ENCODE measurements at regions not wholly inside any gene's neighbourhood (a gene's known extent, or its start where the extent isn't known, plus 50 kb on each side); places are given as distances from the start of the nearest gene placed in this dataset.

DNA sequence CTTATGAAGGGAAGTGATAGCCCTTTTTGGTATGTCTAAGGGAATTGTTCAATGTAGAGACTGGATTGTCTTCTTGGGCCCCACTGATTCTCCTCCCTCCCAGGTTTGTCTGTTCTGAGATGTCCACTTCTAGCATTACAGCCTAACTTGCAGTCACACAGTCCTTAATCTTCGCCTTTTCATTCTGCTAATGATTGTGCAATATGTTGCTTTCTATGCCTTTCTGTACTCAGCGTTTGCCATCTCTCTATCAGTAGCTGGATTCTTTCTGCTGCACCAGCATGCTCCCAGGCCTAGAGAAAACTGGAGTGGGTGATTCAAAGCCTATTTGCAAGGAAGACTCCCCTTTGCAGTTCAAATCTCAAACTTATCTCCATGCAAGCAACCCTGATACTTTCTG, 307.5 kb upstream of the DACH1 start (continued):
- no peak for TF ChIP-seq MXI1 (IDR thresholded peaks at IDR 0.05; ENCODE audit: low read depth, low read length)
- no peak for TF ChIP-seq ETV6 (conservative IDR thresholded peaks at IDR 0.05 in 1 of 2, IDR thresholded peaks at IDR 0.05 in 1 of 2; ENCODE audit: borderline replicate concordance in 1 of 2, low read depth in 1 of 2)

DNA sequence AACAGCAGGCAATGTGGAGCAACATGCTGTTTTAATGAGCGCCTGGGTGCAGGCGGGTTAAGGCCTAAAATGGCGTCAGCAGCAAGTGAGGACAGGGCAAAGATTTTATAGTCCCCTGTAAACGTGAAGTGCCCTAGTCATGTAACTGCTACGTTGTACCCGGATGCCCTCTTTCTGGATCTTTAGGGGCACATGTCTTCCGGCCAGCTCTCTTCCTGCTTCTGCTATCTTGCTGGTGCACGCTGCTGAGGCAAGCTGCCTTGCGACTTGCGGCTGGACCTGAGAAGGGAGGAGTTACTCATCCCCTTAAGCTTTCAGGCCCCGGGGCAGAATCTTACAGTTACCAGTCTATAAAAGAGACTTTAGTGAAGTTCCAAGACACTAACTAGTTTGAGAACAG, 303.6 kb upstream of the DACH1 start:
- no peak overlapping the region for H3K4me3 ChIP-seq
- H4K20me1 ChIP-seq (ENCODE audit: control insufficient read depth, insufficient read depth), result no peaks in the 10 kb centered on the region
- no peak overlapping the region for H2AFZ ChIP-seq (ENCODE audit: control insufficient read depth, low read depth, low read length)
- no peaks in the 10 kb centered on the region for H3K9me3 ChIP-seq (replicated peaks; ENCODE audit: control insufficient read depth, insufficient read depth, low read length)
- ChIA-PET SMC1A (ENCODE audit: uncharacterized antibody, unreplicated experiment) (no interaction called here), POLR2A (no interaction called here), CTCF (no interaction called here), RAD21 (ENCODE audit: unreplicated experiment) (no interaction called here)
- intact Hi-C loops (cut with micrococcal nuclease; ENCODE audit: unreplicated experiment) (no loop called here), in situ Hi-C loops (cut with MboI) (no loop called here)
- TF ChIP-seq EZH2 (IDR thresholded peaks at IDR 0.05; ENCODE audit: borderline replicate concordance, control insufficient read depth, low read depth, low read length) (no peak), CHD2 (IDR thresholded peaks at IDR 0.05; ENCODE audit: borderline replicate concordance, low read depth, low read length) (no peak), NFIC (IDR thresholded peaks at IDR 0.05; ENCODE audit: low read depth, low read length) (no peak), NFXL1 (IDR thresholded peaks at IDR 0.05; ENCODE audit: borderline replicate concordance) (no peak), PML (IDR thresholded peaks at IDR 0.05; ENCODE audit: low read length) (no peak), POU2F2 (IDR thresholded peaks at IDR 0.05; ENCODE audit: borderline replicate concordance, low read depth, low read length) (no peak), BCL11A (IDR thresholded peaks at IDR 0.05; ENCODE audit: low read depth, low read length) (no peak), SMARCA5 (IDR thresholded peaks at IDR 0.05) (no peak), MXI1 (IDR thresholded peaks at IDR 0.05; ENCODE audit: low read depth, low read length) (no peak), ZZZ3 (IDR thresholded peaks at IDR 0.05; ENCODE audit: control insufficient read depth, insufficient read length, low read depth) (no peak), BHLHE40 (IDR thresholded peaks at IDR 0.05; ENCODE audit: borderline replicate concordance in 1 of 2, low read depth in 2 of 2, low read length in 1 of 2) (no peak), EGR1 (IDR thresholded peaks at IDR 0.05; ENCODE audit: borderline replicate concordance in 1 of 2, low read depth in 2 of 2, low read length in 2 of 2) (no peak), RELA (IDR thresholded peaks at IDR 0.05; ENCODE audit: borderline replicate concordance, partially characterized antibody) (no peak)
- TF ChIP-seq, protein P1, sequence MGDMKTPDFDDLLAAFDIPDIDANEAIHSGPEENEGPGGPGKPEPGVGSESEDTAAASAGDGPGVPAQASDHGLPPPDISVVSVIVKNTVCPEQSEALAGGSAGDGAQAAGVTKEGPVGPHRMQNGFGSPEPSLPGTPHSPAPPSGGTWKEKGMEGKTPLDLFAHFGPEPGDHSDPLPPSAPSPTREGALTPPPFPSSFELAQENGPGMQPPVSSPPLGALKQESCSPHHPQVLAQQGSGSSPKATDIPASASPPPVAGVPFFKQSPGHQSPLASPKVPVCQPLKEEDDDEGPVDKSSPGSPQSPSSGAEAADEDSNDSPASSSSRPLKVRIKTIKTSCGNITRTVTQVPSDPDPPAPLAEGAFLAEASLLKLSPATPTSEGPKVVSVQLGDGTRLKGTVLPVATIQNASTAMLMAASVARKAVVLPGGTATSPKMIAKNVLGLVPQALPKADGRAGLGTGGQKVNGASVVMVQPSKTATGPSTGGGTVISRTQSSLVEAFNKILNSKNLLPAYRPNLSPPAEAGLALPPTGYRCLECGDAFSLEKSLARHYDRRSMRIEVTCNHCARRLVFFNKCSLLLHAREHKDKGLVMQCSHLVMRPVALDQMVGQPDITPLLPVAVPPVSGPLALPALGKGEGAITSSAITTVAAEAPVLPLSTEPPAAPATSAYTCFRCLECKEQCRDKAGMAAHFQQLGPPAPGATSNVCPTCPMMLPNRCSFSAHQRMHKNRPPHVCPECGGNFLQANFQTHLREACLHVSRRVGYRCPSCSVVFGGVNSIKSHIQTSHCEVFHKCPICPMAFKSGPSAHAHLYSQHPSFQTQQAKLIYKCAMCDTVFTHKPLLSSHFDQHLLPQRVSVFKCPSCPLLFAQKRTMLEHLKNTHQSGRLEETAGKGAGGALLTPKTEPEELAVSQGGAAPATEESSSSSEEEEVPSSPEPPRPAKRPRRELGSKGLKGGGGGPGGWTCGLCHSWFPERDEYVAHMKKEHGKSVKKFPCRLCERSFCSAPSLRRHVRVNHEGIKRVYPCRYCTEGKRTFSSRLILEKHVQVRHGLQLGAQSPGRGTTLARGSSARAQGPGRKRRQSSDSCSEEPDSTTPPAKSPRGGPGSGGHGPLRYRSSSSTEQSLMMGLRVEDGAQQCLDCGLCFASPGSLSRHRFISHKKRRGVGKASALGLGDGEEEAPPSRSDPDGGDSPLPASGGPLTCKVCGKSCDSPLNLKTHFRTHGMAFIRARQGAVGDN (IDR thresholded peaks at IDR 0.05), result no peak
- TF ChIP-seq, protein P2, sequence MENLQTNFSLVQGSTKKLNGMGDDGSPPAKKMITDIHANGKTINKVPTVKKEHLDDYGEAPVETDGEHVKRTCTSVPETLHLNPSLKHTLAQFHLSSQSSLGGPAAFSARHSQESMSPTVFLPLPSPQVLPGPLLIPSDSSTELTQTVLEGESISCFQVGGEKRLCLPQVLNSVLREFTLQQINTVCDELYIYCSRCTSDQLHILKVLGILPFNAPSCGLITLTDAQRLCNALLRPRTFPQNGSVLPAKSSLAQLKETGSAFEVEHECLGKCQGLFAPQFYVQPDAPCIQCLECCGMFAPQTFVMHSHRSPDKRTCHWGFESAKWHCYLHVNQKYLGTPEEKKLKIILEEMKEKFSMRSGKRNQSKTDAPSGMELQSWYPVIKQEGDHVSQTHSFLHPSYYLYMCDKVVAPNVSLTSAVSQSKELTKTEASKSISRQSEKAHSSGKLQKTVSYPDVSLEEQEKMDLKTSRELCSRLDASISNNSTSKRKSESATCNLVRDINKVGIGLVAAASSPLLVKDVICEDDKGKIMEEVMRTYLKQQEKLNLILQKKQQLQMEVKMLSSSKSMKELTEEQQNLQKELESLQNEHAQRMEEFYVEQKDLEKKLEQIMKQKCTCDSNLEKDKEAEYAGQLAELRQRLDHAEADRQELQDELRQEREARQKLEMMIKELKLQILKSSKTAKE (IDR thresholded peaks at IDR 0.05; ENCODE audit: low read depth, poor library complexity, severe bottlenecking), result no peak
- H3K27ac ChIP-seq (ENCODE audit: control insufficient read depth, insufficient read depth), result no peak overlapping the region
- 69% methylated on average over 11 of the region's 11 CpGs for WGBS (ENCODE audit: insufficient coverage, insufficient replicate concordance, low lambda C conversion rate, missing lambda C conversion rate)
- ATAC-seq (no peak), FAIRE-seq (no peak), DNase-seq (ENCODE audit: low read depth, low spot score) (no peak)
- H3K79me2 ChIP-seq (ENCODE audit: control insufficient read depth, insufficient read depth, low read length), result no peaks in the 10 kb centered on the region
- no peak overlapping the region for H3K9ac ChIP-seq (ENCODE audit: control insufficient read depth, insufficient read depth, low read length)
- no peak overlapping the region for H3K4me2 ChIP-seq (ENCODE audit: control insufficient read depth, insufficient read depth)
- H3K27me3 ChIP-seq (replicated peaks in 1 of 2; ENCODE audit: control insufficient read depth in 2 of 2, insufficient read depth in 2 of 2, low read length in 1 of 2), result no peaks in the 10 kb centered on the region
- no peaks in the 10 kb centered on the region for H3K4me1 ChIP-seq (ENCODE audit: control insufficient read depth, insufficient read depth, low read length)
- no peaks in the 10 kb centered on the region for H3K36me3 ChIP-seq (ENCODE audit: control insufficient read depth in 2 of 2, insufficient read depth in 2 of 2, low read length in 1 of 2)
- BruUV-seq (replicated peaks), result no TSS peak
